ENCODE measurements at regions not wholly inside any gene's neighbourhood (a gene's known extent, or its start where the extent isn't known, plus 50 kb on each side); places are given as distances from the start of the nearest gene placed in this dataset.
"Not testable (repeated sequence)": the region's sequence is repeated elsewhere in the genome, so short reads cannot be mapped to it uniquely, and the experiment has no call there.

GRCh38 chr9:40221596-40222233 is 866.2 kb downstream of the SPATA31A1 start:
- not testable (repeated sequence) for H3K9me3 Mint-ChIP-seq (ENCODE audit: low read depth); H3K27me3 Mint-ChIP-seq; H3K4me3 Mint-ChIP-seq; H3K4me1 Mint-ChIP-seq (ENCODE audit: low read depth); H3K27ac Mint-ChIP-seq; H3K36me3 Mint-ChIP-seq

- H3K4me3 Mint-ChIP-seq; H3K27me3 Mint-ChIP-seq; H3K27ac Mint-ChIP-seq; H3K9me3 Mint-ChIP-seq (ENCODE audit: low read depth); H3K4me1 Mint-ChIP-seq (ENCODE audit: low read depth); H3K36me3 Mint-ChIP-seq: not testable (repeated sequence)
These were observed 867.2 kb downstream of the SPATA31A1 start for GRCh38 chr9:40222617-40223200.

GRCh38 chr9:40223353-40223752 is 867.9 kb downstream of the SPATA31A1 start:
- H3K4me1 Mint-ChIP-seq (ENCODE audit: low read depth); H3K36me3 Mint-ChIP-seq: not testable (repeated sequence)

More at GRCh38 chr9:40223353-40223752, 867.9 kb downstream of the SPATA31A1 start:
- H3K27me3 Mint-ChIP-seq; H3K4me3 Mint-ChIP-seq; H3K27ac Mint-ChIP-seq; H3K9me3 Mint-ChIP-seq (ENCODE audit: low read depth): not testable (repeated sequence)
